Liver (tissue), 8 donors: ENCODE measurements at regions not wholly inside any gene's neighbourhood (a gene's known extent, or its start where the extent isn't known, plus 50 kb on each side); places are given as distances from the start of the nearest gene placed in this dataset.

ENCODE experiments used
- DNase-seq: peaks from one replicate; pipeline ENCODE4 v3.0.0-alpha.2; 2017; ENCODE audit warnings: low spot score
- H3K27ac ChIP-seq, 2 donors: one replicate each; pipeline ENCODE4 v1.7.0; 2013; ENCODE audit warnings: inconsistent platforms in 2 of 2, low read length in 2 of 2, control low read depth in 1 of 2, low read depth in 1 of 2, mild to moderate bottlenecking in 1 of 2
- H3K27me3 ChIP-seq, 4 donors: one replicate each; pipeline versions ENCODE4 v1.6.1 to v1.7.0; 2013; ENCODE audit warnings: low read length in 3 of 4, inconsistent platforms in 1 of 4, mild to moderate bottlenecking in 1 of 4, moderate library complexity in 1 of 4; ENCODE audit not compliant: control insufficient read depth in 4 of 4, insufficient read depth in 4 of 4
- H3K36me3 ChIP-seq, 4 donors: one replicate each; pipeline versions ENCODE4 v1.6.1 to v1.7.0; 2013; ENCODE audit warnings: low read length in 3 of 4, mild to moderate bottlenecking in 3 of 4, low read depth in 1 of 4, moderate library complexity in 1 of 4; ENCODE audit not compliant: control insufficient read depth in 4 of 4, insufficient read depth in 3 of 4
- H3K4me1 ChIP-seq, 4 donors: one replicate each; pipeline versions ENCODE4 v1.6.1 to v1.7.0; 2013; ENCODE audit warnings: low read length in 3 of 4, mild to moderate bottlenecking in 3 of 4, moderate library complexity in 1 of 4; ENCODE audit not compliant: control insufficient read depth in 4 of 4, insufficient read depth in 4 of 4
- H3K4me3 ChIP-seq, 3 donors: one replicate each; pipeline versions ENCODE4 v1.6.1 to v1.7.0; 2013; ENCODE audit warnings: low read length in 3 of 3, control low read depth in 1 of 3, low read depth in 1 of 3, mild to moderate bottlenecking in 1 of 3
- H3K9ac ChIP-seq, 2 donors: one replicate each; pipeline ENCODE4 v1.7.0; 2013; ENCODE audit warnings: low read length in 2 of 2, mild to moderate bottlenecking in 2 of 2, moderate library complexity in 2 of 2, control low read depth in 1 of 2, low read depth in 1 of 2
- H3K9me3 ChIP-seq, 4 donors: one replicate each; pipeline versions ENCODE4 v1.6.1 to v1.7.0; 2013; ENCODE audit warnings: low read length in 3 of 4; ENCODE audit not compliant: control insufficient read depth in 4 of 4
- CTCF ChIP-seq: fragments of 150-350 bp; IDR thresholded peaks from 2 replicates; pipeline ENCODE4 v1.5.1; 2017; ENCODE audit warnings: improper control_type of control experiment, low read depth, low read length; ENCODE audit not compliant: missing input control
- EGR1 ChIP-seq, 2 donors: IDR thresholded peaks; 2 replicates each; pipeline ENCODE4 v1.6.1; 2016 to 2018; ENCODE audit warnings: antibody characterized with exemption in 2 of 2, low read depth in 2 of 2
- FOXA1 ChIP-seq: IDR thresholded peaks from 2 replicates; pipeline ENCODE4 v1.6.1; 2016; ENCODE audit warnings: antibody characterized with exemption
- GABPA ChIP-seq, 2 donors: IDR thresholded peaks in 1 of 2; conservative IDR thresholded peaks in 1 of 2; 2 replicates each; pipeline ENCODE4 v1.6.1; 2016; ENCODE audit warnings: antibody characterized with exemption in 2 of 2, mild to moderate bottlenecking in 1 of 2, moderate library complexity in 1 of 2
- HNF4A ChIP-seq, 2 donors: conservative IDR thresholded peaks; 2 replicates each; pipeline ENCODE4 v1.6.1; 2016; ENCODE audit warnings: antibody characterized with exemption in 2 of 2, mild to moderate bottlenecking in 2 of 2
- HNF4G ChIP-seq: IDR thresholded peaks from 2 replicates; pipeline ENCODE4 v1.6.1; 2016; ENCODE audit warnings: antibody characterized with exemption
- JUND ChIP-seq, 2 donors: IDR thresholded peaks; 2 replicates each; pipeline ENCODE4 v1.6.1; 2016; ENCODE audit warnings: antibody characterized with exemption in 2 of 2
- MAX ChIP-seq: IDR thresholded peaks from 2 replicates; pipeline ENCODE4 v1.6.1; 2016; ENCODE audit warnings: antibody characterized with exemption
- NR2F2 ChIP-seq: IDR thresholded peaks from 2 replicates; pipeline ENCODE4 v1.6.1; 2016; ENCODE audit warnings: antibody characterized with exemption
- RAD21 ChIP-seq, 2 donors: IDR thresholded peaks; 2 replicates each; pipeline ENCODE4 v1.6.1; 2016; ENCODE audit warnings: antibody characterized with exemption in 2 of 2, mild to moderate bottlenecking in 2 of 2
- REST ChIP-seq: IDR thresholded peaks from 2 replicates; pipeline ENCODE4 v1.6.1; 2016; ENCODE audit warnings: antibody characterized with exemption, mild to moderate bottlenecking
- RXRA ChIP-seq, 2 donors: IDR thresholded peaks; 2 replicates each; pipeline ENCODE4 v1.6.1; 2017 to 2018; ENCODE audit warnings: antibody characterized with exemption in 2 of 2, mild to moderate bottlenecking in 1 of 2
- SP1 ChIP-seq: IDR thresholded peaks from 2 replicates; pipeline ENCODE4 v1.6.1; 2018; ENCODE audit warnings: antibody characterized with exemption, mild to moderate bottlenecking
- TAF1 ChIP-seq: conservative IDR thresholded peaks from 2 replicates; pipeline ENCODE4 v1.6.1; 2016; ENCODE audit warnings: antibody characterized with exemption, mild to moderate bottlenecking
- ZBTB33 ChIP-seq: IDR thresholded peaks from 2 replicates; pipeline ENCODE4 v1.6.1; 2016; ENCODE audit warnings: antibody characterized with exemption
- WGBS: extraction: QIAGEN DNeasy Blood & Tissue Kit; methylation state at CpG from one replicate; pipeline ENCODE4 v1.1.7; 2013; 5-methylcytosine and 5-hydroxymethylcytosine counted together
- donor health status: healthy.
- donor health status: healthy.
- donor health status: healthy.
- donor health status: healthy.
- donor health status: healthy.

- no peak for DNase-seq
- no peak overlapping the region for H3K9ac ChIP-seq
- 73% methylated on average over 2 of the region's 2 CpGs for WGBS
- H3K4me1 ChIP-seq = no peaks in the 10 kb centered on the region
- H3K27ac ChIP-seq = no peak overlapping the region
- no peaks in the 10 kb centered on the region for H3K36me3 ChIP-seq
- H3K4me3 ChIP-seq = no peak overlapping the region
- H3K9me3 ChIP-seq = peaks cover 0 to 4% (median 0%) of the 10 kb centered on the region in 4 donors
- TF ChIP-seq FOXA1 (no peak), CTCF (no peak), ZBTB33 (no peak), RXRA (IDR thresholded peaks at IDR 0.05) (no peak), GABPA (IDR thresholded peaks at IDR 0.05 in 1 of 2, conservative IDR thresholded peaks at IDR 0.05 in 1 of 2) (no peak), MAX (no peak), SP1 (no peak), REST (no peak), EGR1 (IDR thresholded peaks at IDR 0.05; ENCODE audit: low read depth in 2 of 2) (no peak), TAF1 (no peak)
- peaks cover 0 to 2% (median 0%) of the 10 kb centered on the region in 4 donors for H3K27me3 ChIP-seq
Observed at GRCh38 chr20:4370851-4371250, 121.8 kb upstream of the ADRA1D start.

GRCh38 chr20:4369798-4370124 is 120.7 kb upstream of the ADRA1D start:
- Histone ChIP-seq H3K4me3 (no peak overlapping the region), H3K27me3 (peaks cover 0 to 2% (median 0%) of the 10 kb centered on the region in 4 donors), H3K9me3 (peaks cover 0 to 4% (median 0%) of the 10 kb centered on the region in 4 donors), H3K36me3 (no peaks in the 10 kb centered on the region), H3K9ac (no peak overlapping the region), H3K27ac (no peak overlapping the region), H3K4me1 (no peaks in the 10 kb centered on the region)
- DNase-seq = no peak
- WGBS = 62% methylated on average over 6 of the region's 6 CpGs
- no peak for TF ChIP-seq MAX
- TF ChIP-seq HNF4A (conservative IDR thresholded peaks at IDR 0.05) = no peak
- no peak for TF ChIP-seq NR2F2
- TF ChIP-seq TAF1 = no peak
- no peak for TF ChIP-seq REST
- TF ChIP-seq EGR1 (IDR thresholded peaks at IDR 0.05; ENCODE audit: low read depth in 2 of 2) = no peak
- no peak for TF ChIP-seq GABPA (IDR thresholded peaks at IDR 0.05 in 1 of 2, conservative IDR thresholded peaks at IDR 0.05 in 1 of 2)
- TF ChIP-seq RAD21 (IDR thresholded peaks at IDR 0.05) = no peak
- no peak for TF ChIP-seq ZBTB33
- no peak for TF ChIP-seq RXRA (IDR thresholded peaks at IDR 0.05)
- TF ChIP-seq HNF4G = no peak
- no peak for TF ChIP-seq JUND (IDR thresholded peaks at IDR 0.05)
- no peak for TF ChIP-seq CTCF
